C4-2B (cell line): ENCODE measurements at regions not wholly inside any gene's neighbourhood (a gene's known extent, or its start where the extent isn't known, plus 50 kb on each side); places are given as distances from the start of the nearest gene placed in this dataset.

Experiments used
- CTCF ChIP-seq: fragments of 450-650 bp; conservative IDR thresholded peaks from 2 replicates; pipeline ENCODE4 v1.5.1; 2017; ENCODE audit warnings: mild to moderate bottlenecking
- ZFX ChIP-seq: fragments of 450-650 bp; IDR thresholded peaks from 2 replicates; pipeline ENCODE4 v1.6.1; 2017

- TF ChIP-seq CTCF (no peak), ZFX (no peak)
Measured at GRCh38 chr9:108205276-108205675, 650.5 kb downstream of the ACTL7B start.
